ENCODE measurements at regions not wholly inside any gene's neighbourhood (a gene's known extent, or its start where the extent isn't known, plus 50 kb on each side); places are given as distances from the start of the nearest gene placed in this dataset.
"Not testable (repeated sequence)": the region's sequence is repeated elsewhere in the genome, so short reads cannot be mapped to it uniquely, and the experiment has no call there.

- Histone ChIP-seq H3K36me3 (ENCODE audit: control insufficient read depth in 1 of 2, insufficient read depth in 2 of 2, low read length in 2 of 2) (no peaks in the 10 kb centered on the region), H3K9me3 (ENCODE audit: control insufficient read depth in 1 of 2, low read length in 2 of 2) (no peaks in the 10 kb centered on the region), H3K4me3 (ENCODE audit: low read depth in 1 of 2, low read length in 2 of 2) (no peak overlapping the region), H3K9ac (ENCODE audit: low read depth in 1 of 2, low read length in 2 of 2) (no peak overlapping the region), H3K27me3 (ENCODE audit: control insufficient read depth in 1 of 2, insufficient read depth in 2 of 2, low read length in 2 of 2) (no peaks in the 10 kb centered on the region), H3K27ac (ENCODE audit: low read depth, low read length) (no peak overlapping the region), H3K4me1 (ENCODE audit: control insufficient read depth in 1 of 2, insufficient read depth in 2 of 2, low read length in 2 of 2) (no peaks in the 10 kb centered on the region)
Observed at GRCh38 chr2:83378921-83379320, 1080.2 kb downstream of the SUCLG1 start.

GRCh38 chr2:83376731-83377130, 1082.3 kb downstream of the SUCLG1 start:
- Histone ChIP-seq H3K27me3 (ENCODE audit: control insufficient read depth in 1 of 2, insufficient read depth in 2 of 2, low read length in 2 of 2) (no peaks in the 10 kb centered on the region), H3K9ac (ENCODE audit: low read depth in 1 of 2, low read length in 2 of 2) (no peak overlapping the region), H3K36me3 (ENCODE audit: control insufficient read depth in 1 of 2, insufficient read depth in 2 of 2, low read length in 2 of 2) (no peaks in the 10 kb centered on the region), H3K4me3 (ENCODE audit: low read depth in 1 of 2, low read length in 2 of 2) (no peak overlapping the region), H3K9me3 (ENCODE audit: control insufficient read depth in 1 of 2, low read length in 2 of 2) (no peaks in the 10 kb centered on the region), H3K27ac (ENCODE audit: low read depth, low read length) (no peak overlapping the region), H3K4me1 (ENCODE audit: control insufficient read depth in 1 of 2, insufficient read depth in 2 of 2, low read length in 2 of 2) (no peaks in the 10 kb centered on the region)

- H3K27ac ChIP-seq (ENCODE audit: low read depth, low read length) = no peak overlapping the region
- no peaks in the 10 kb centered on the region for H3K36me3 ChIP-seq (ENCODE audit: control insufficient read depth in 1 of 2, insufficient read depth in 2 of 2, low read length in 2 of 2)
- no peaks in the 10 kb centered on the region for H3K9me3 ChIP-seq (ENCODE audit: control insufficient read depth in 1 of 2, low read length in 2 of 2)
- H3K27me3 ChIP-seq (ENCODE audit: control insufficient read depth in 1 of 2, insufficient read depth in 2 of 2, low read length in 2 of 2) = no peaks in the 10 kb centered on the region
- H3K4me1 ChIP-seq (ENCODE audit: control insufficient read depth in 1 of 2, insufficient read depth in 2 of 2, low read length in 2 of 2) = no peaks in the 10 kb centered on the region
- H3K9ac ChIP-seq (ENCODE audit: low read depth in 1 of 2, low read length in 2 of 2) = no peak overlapping the region
- no peak overlapping the region for H3K4me3 ChIP-seq (ENCODE audit: low read depth in 1 of 2, low read length in 2 of 2)
Observed at GRCh38 chr2:83370419-83370762, 1088.7 kb downstream of the SUCLG1 start.

- H3K27me3 ChIP-seq (ENCODE audit: control insufficient read depth in 1 of 2, insufficient read depth in 2 of 2, low read length in 2 of 2) = no peaks in the 10 kb centered on the region
- H3K36me3 ChIP-seq (ENCODE audit: control insufficient read depth in 1 of 2, insufficient read depth in 2 of 2, low read length in 2 of 2) = no peaks in the 10 kb centered on the region
- no peaks in the 10 kb centered on the region for H3K9me3 ChIP-seq (ENCODE audit: control insufficient read depth in 1 of 2, low read length in 2 of 2)
- H3K4me3 ChIP-seq (ENCODE audit: low read depth in 1 of 2, low read length in 2 of 2) = no peak overlapping the region
- H3K9ac ChIP-seq (ENCODE audit: low read depth in 1 of 2, low read length in 2 of 2) = no peak overlapping the region
- H3K4me1 ChIP-seq (ENCODE audit: control insufficient read depth in 1 of 2, insufficient read depth in 2 of 2, low read length in 2 of 2) = no peaks in the 10 kb centered on the region
- H3K27ac ChIP-seq (ENCODE audit: low read depth, low read length) = no peak overlapping the region
Observed at GRCh38 chr2:83369601-83370418, 1089.3 kb downstream of the SUCLG1 start.

GRCh38 chr2:83368916-83369315, 1090.2 kb downstream of the SUCLG1 start:
- Histone ChIP-seq H3K9ac (ENCODE audit: low read depth in 1 of 2, low read length in 2 of 2) (no peak overlapping the region), H3K4me1 (ENCODE audit: control insufficient read depth in 1 of 2, insufficient read depth in 2 of 2, low read length in 2 of 2) (no peaks in the 10 kb centered on the region), H3K4me3 (ENCODE audit: low read depth in 1 of 2, low read length in 2 of 2) (no peak overlapping the region), H3K9me3 (ENCODE audit: control insufficient read depth in 1 of 2, low read length in 2 of 2) (no peaks in the 10 kb centered on the region), H3K27ac (ENCODE audit: low read depth, low read length) (no peak overlapping the region), H3K36me3 (ENCODE audit: control insufficient read depth in 1 of 2, insufficient read depth in 2 of 2, low read length in 2 of 2) (no peaks in the 10 kb centered on the region), H3K27me3 (ENCODE audit: control insufficient read depth in 1 of 2, insufficient read depth in 2 of 2, low read length in 2 of 2) (no peaks in the 10 kb centered on the region)

- H3K27me3 ChIP-seq (ENCODE audit: control insufficient read depth in 1 of 2, insufficient read depth in 2 of 2, low read length in 2 of 2) = no peaks in the 10 kb centered on the region
- H3K9me3 ChIP-seq (ENCODE audit: control insufficient read depth in 1 of 2, low read length in 2 of 2) = no peaks in the 10 kb centered on the region
- H3K36me3 ChIP-seq (ENCODE audit: control insufficient read depth in 1 of 2, insufficient read depth in 2 of 2, low read length in 2 of 2) = no peaks in the 10 kb centered on the region
- H3K4me3 ChIP-seq (ENCODE audit: low read depth in 1 of 2, low read length in 2 of 2) = no peak overlapping the region
- no peak overlapping the region for H3K27ac ChIP-seq (ENCODE audit: low read depth, low read length)
- no peaks in the 10 kb centered on the region for H3K4me1 ChIP-seq (ENCODE audit: control insufficient read depth in 1 of 2, insufficient read depth in 2 of 2, low read length in 2 of 2)
- H3K9ac ChIP-seq (ENCODE audit: low read depth in 1 of 2, low read length in 2 of 2) = no peak overlapping the region
Observed at GRCh38 chr2:83368461-83368860, 1090.6 kb downstream of the SUCLG1 start.

- Histone ChIP-seq H3K27me3 (ENCODE audit: control insufficient read depth in 1 of 2, insufficient read depth in 2 of 2, low read length in 2 of 2) (no peaks in the 10 kb centered on the region), H3K9me3 (ENCODE audit: control insufficient read depth in 1 of 2, low read length in 2 of 2) (no peaks in the 10 kb centered on the region), H3K9ac (ENCODE audit: low read depth in 1 of 2, low read length in 2 of 2) (no peak overlapping the region), H3K4me3 (ENCODE audit: low read depth in 1 of 2, low read length in 2 of 2) (no peak overlapping the region), H3K4me1 (ENCODE audit: control insufficient read depth in 1 of 2, insufficient read depth in 2 of 2, low read length in 2 of 2) (no peaks in the 10 kb centered on the region), H3K36me3 (ENCODE audit: control insufficient read depth in 1 of 2, insufficient read depth in 2 of 2, low read length in 2 of 2) (no peaks in the 10 kb centered on the region), H3K27ac (ENCODE audit: low read depth, low read length) (no peak overlapping the region)
Observed at GRCh38 chr2:83365476-83365875, 1093.6 kb downstream of the SUCLG1 start.

- Histone ChIP-seq H3K36me3 (ENCODE audit: control insufficient read depth in 1 of 2, insufficient read depth in 2 of 2, low read length in 2 of 2) (no peaks in the 10 kb centered on the region), H3K9ac (ENCODE audit: low read depth in 1 of 2, low read length in 2 of 2) (no peak overlapping the region), H3K4me1 (ENCODE audit: control insufficient read depth in 1 of 2, insufficient read depth in 2 of 2, low read length in 2 of 2) (no peaks in the 10 kb centered on the region), H3K9me3 (ENCODE audit: control insufficient read depth in 1 of 2, low read length in 2 of 2) (no peaks in the 10 kb centered on the region), H3K4me3 (ENCODE audit: low read depth in 1 of 2, low read length in 2 of 2) (no peak overlapping the region), H3K27ac (ENCODE audit: low read depth, low read length) (no peak overlapping the region), H3K27me3 (ENCODE audit: control insufficient read depth in 1 of 2, insufficient read depth in 2 of 2, low read length in 2 of 2) (no peaks in the 10 kb centered on the region)
Observed at GRCh38 chr2:83364264-83364663, 1094.8 kb downstream of the SUCLG1 start.

- H3K9me3 ChIP-seq (ENCODE audit: control insufficient read depth in 1 of 2, low read length in 2 of 2) = not testable (repeated sequence)
Observed at GRCh38 chr2:83363138-83363537, 1095.9 kb downstream of the SUCLG1 start.

GRCh38 chr2:83359336-83359735, 1099.7 kb downstream of the SUCLG1 start:
- Histone ChIP-seq H3K9ac (ENCODE audit: low read depth in 1 of 2, low read length in 2 of 2) (no peak overlapping the region), H3K4me1 (ENCODE audit: control insufficient read depth in 1 of 2, insufficient read depth in 2 of 2, low read length in 2 of 2) (no peaks in the 10 kb centered on the region), H3K4me3 (ENCODE audit: low read depth in 1 of 2, low read length in 2 of 2) (no peak overlapping the region), H3K36me3 (ENCODE audit: control insufficient read depth in 1 of 2, insufficient read depth in 2 of 2, low read length in 2 of 2) (no peaks in the 10 kb centered on the region), H3K9me3 (ENCODE audit: control insufficient read depth in 1 of 2, low read length in 2 of 2) (no peaks in the 10 kb centered on the region), H3K27ac (ENCODE audit: low read depth, low read length) (no peak overlapping the region), H3K27me3 (ENCODE audit: control insufficient read depth in 1 of 2, insufficient read depth in 2 of 2, low read length in 2 of 2) (no peaks in the 10 kb centered on the region)

More at GRCh38 chr2:83363138-83363537, 1095.9 kb downstream of the SUCLG1 start:
- not testable (repeated sequence) for H3K9ac ChIP-seq (ENCODE audit: low read depth in 1 of 2, low read length in 2 of 2); H3K4me1 ChIP-seq (ENCODE audit: control insufficient read depth in 1 of 2, insufficient read depth in 2 of 2, low read length in 2 of 2); H3K27me3 ChIP-seq (ENCODE audit: control insufficient read depth in 1 of 2, insufficient read depth in 2 of 2, low read length in 2 of 2); H3K27ac ChIP-seq (ENCODE audit: low read depth, low read length); H3K4me3 ChIP-seq (ENCODE audit: low read depth in 1 of 2, low read length in 2 of 2); H3K36me3 ChIP-seq (ENCODE audit: control insufficient read depth in 1 of 2, insufficient read depth in 2 of 2, low read length in 2 of 2)

Measured in duodenal mucosa (tissue), 2 donors.